Mammary epithelial cell (primary cell): ENCODE measurements at regions not wholly inside any gene's neighbourhood (a gene's known extent, or its start where the extent isn't known, plus 50 kb on each side); places are given as distances from the start of the nearest gene placed in this dataset.

Experiments
- EZH2 ChIP-seq: IDR thresholded peaks from 2 replicates; pipeline ENCODE4 v1.6.1; 2012; ENCODE audit warnings: low read length, inconsistent platforms, borderline replicate concordance
- TF ChIP-seq, protein P1 (sequence below), 2 donors: IDR thresholded peaks in 1 of 2; conservative IDR thresholded peaks in 1 of 2; 2 replicates each; pipeline ENCODE4 v1.5.1; 2011 to 2012; ENCODE audit warnings: inconsistent platforms in 2 of 2, low read length in 2 of 2, mild to moderate bottlenecking in 2 of 2, control low read depth in 1 of 2, low read depth in 1 of 2; ENCODE audit not compliant: insufficient read depth in 1 of 2; ENCODE audit errors: extremely low read depth in 1 of 2

DNA sequence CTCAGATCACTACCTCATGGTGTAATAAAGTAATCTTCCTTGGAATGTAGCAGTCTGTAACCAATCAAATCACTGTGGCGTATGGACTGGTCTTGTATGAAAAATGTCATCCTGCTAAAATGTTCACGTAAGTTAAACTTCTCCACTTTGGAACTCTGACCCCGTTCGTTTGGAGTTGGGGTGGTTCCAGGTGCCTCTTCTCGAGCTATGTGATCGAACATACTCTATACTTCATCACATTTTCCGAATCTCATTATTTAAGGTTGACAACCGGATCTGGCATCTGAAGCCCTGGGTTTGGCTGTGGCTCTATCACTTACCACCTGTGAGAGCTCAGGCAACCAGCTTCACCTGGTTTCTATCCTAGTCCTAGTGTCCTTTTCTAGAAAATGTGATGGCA is 148.0 kb upstream of the MYCN start:
- TF ChIP-seq, protein P1, sequence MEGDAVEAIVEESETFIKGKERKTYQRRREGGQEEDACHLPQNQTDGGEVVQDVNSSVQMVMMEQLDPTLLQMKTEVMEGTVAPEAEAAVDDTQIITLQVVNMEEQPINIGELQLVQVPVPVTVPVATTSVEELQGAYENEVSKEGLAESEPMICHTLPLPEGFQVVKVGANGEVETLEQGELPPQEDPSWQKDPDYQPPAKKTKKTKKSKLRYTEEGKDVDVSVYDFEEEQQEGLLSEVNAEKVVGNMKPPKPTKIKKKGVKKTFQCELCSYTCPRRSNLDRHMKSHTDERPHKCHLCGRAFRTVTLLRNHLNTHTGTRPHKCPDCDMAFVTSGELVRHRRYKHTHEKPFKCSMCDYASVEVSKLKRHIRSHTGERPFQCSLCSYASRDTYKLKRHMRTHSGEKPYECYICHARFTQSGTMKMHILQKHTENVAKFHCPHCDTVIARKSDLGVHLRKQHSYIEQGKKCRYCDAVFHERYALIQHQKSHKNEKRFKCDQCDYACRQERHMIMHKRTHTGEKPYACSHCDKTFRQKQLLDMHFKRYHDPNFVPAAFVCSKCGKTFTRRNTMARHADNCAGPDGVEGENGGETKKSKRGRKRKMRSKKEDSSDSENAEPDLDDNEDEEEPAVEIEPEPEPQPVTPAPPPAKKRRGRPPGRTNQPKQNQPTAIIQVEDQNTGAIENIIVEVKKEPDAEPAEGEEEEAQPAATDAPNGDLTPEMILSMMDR (conservative IDR thresholded peaks at IDR 0.05 in 1 of 2, IDR thresholded peaks at IDR 0.05 in 1 of 2; ENCODE audit: extremely low read depth in 1 of 2, insufficient read depth in 1 of 2, low read depth in 1 of 2, low read length in 2 of 2): no peak
- no peak for TF ChIP-seq EZH2
